HG03159 (cell line): ENCODE measurements at regions not wholly inside any gene's neighbourhood (a gene's known extent, or its start where the extent isn't known, plus 50 kb on each side); places are given as distances from the start of the nearest gene placed in this dataset.
"Not testable (repeated sequence)": the region's sequence is repeated elsewhere in the genome, so short reads cannot be mapped to it uniquely, and the experiment has no call there.

ENCODE experiments used
- ATAC-seq: cut with Tn5 transposase; IDR thresholded peaks from one replicate; pipeline ENCODE4 v1.9.1; 2021; ENCODE audit warnings: mild to moderate bottlenecking, moderate library complexity; ENCODE audit not compliant: unreplicated experiment

GRCh38 chr2:22011048-22011447 lies 887.3 kb downstream of the TDRD15 start:
- no peak for ATAC-seq

DNA sequence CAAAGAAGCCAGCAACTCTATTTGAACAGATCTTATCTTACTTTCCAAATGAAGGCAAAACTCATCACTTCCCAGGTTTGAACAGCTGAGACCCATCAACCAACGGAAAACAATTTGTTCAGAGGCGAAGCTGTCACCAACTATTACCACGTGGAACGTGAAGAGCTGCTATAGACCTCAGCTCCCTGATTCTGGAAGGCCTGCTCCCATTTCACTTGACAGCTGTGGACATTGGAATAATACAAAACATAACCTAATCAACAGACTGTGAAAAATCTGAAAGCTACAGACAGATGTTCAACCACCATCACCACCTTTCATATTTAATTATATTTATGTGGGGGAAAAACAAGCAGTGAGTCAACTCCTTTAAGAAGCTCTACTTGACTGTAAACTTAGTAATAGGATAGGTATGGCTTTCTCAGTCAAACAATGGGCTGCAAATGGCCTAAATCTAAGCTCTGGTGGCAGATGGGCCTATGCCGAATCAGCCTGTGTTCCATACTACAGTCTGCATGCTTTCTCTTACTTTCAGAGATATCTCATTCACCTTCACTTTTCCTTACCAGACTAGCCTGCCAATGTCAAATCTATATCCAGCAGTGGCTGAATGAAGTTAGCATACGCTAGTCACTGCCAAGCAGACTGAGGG lies 896.4 kb downstream of the TDRD15 start:
- no peak for ATAC-seq

GRCh38 chr2:22027345-22028005 lies 903.7 kb downstream of the TDRD15 start:
- no peak for ATAC-seq

GRCh38 chr2:22035361-22035830 lies 911.6 kb downstream of the TDRD15 start:
- no peak for ATAC-seq

DNA sequence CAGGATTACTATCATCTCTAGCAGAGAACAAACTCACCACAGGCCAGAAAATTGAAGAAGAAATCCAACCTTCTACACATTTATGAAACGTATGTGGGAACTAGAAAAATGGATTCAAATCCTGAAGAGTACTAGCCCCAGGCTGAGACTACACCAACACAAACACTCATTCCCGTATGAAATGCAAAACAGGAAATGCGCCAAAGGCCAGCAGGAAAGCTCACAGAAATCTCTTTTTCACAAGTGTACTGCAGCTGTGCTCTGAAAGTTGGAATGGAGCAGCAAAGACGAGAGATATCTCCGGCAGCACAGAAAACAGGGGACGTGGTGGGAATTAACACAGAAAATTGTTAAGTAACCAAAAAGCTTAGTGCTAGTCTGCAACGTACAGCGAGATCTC lies 913.5 kb downstream of the TDRD15 start:
- ATAC-seq, result no peak

GRCh38 chr2:22043784-22044183 lies 920.0 kb downstream of the TDRD15 start:
- no peak for ATAC-seq

- no peak for ATAC-seq
Observed at GRCh38 chr2:22055784-22056620, 932.2 kb downstream of the TDRD15 start.

DNA sequence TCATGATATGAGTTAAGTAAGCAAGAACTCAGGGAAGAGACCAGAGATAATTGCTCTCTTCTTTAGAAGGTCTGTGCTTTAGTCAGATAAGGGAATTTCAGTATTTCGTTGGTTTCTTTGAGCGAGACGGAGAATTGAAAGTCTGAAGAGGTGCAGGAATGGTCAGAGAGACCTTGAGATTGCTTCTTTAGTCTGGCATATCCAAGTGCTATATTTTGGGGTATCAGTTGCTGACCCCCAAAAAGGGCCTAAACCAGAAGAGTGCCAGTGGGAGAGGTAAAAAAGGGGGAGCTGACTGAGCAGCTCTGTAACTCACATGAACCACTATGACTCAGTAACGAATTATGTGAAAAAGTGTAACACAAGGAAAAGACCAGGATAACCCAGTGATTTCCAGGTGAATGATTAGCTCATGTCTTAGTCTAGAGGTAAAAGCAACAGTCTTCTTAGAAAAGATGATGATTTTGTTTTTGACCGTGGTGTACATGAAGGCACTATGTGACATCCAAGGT lies 932.9 kb downstream of the TDRD15 start:
- no peak for ATAC-seq

DNA sequence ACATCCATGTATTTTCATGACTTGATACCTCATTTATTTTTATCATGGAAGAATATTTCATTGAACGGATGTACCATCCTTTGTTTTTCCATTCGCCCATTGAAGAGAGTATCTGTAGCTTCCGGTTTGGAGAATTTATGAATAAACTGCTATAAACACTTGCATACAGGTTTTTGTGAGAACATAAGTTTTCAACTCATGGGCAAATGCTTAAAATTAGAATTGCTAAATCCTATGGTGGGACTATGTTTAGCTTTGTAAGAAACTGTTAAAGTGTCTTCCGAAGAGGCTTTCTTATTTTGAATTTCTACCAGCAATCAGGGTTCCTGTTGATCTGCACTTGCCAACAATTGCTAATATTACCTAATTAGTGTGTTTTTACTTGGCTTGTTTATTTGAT lies 938.9 kb downstream of the TDRD15 start:
- ATAC-seq, result no peak

- ATAC-seq, result no peak
Observed at GRCh38 chr2:22076454-22076853, 952.7 kb downstream of the TDRD15 start.

- no peak for ATAC-seq
Observed at GRCh38 chr2:22078701-22079100, 954.9 kb downstream of the TDRD15 start.

GRCh38 chr2:22079583-22079982 lies 955.8 kb downstream of the TDRD15 start:
- no peak for ATAC-seq

DNA sequence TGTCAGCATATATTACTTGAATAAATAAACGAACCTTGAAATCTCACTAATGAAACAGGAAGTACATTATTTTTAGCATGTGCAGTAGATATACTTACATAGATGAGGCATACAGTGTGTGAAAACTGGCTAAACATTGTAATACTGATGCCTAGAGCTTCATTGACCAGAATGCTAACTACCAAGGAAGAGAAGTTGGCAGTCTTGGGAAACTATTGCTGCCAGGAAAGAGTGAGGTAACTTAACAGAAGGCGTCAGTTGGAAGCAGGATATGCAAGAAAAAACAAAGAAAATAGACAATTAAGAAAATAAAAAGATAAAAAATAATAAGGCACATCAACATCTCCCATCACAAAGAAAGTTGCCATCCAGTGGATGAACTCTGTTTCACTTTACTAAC lies 963.0 kb downstream of the TDRD15 start:
- ATAC-seq, result no peak

DNA sequence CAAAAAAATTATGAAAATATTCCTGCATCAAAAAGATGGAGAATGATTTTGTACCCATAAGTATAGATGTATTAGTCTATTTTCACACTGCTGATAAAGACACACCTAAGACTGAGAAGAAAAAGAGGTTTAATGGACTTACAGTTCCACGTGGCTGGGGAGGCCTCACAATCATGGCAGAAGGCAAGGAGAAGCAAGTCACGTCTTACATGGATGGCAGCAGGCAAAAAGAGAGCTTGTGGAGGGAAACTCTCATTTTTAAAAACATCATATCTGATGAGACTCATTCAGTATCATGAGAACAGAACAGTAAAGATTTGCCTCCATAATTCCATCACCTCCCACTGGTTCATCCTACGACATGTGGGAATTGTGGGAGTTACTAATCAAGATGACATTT lies 979.8 kb downstream of the TDRD15 start:
- ATAC-seq, result not testable (repeated sequence)

- no peak for ATAC-seq
Observed at GRCh38 chr2:22110244-22110651, 986.5 kb downstream of the TDRD15 start.

DNA sequence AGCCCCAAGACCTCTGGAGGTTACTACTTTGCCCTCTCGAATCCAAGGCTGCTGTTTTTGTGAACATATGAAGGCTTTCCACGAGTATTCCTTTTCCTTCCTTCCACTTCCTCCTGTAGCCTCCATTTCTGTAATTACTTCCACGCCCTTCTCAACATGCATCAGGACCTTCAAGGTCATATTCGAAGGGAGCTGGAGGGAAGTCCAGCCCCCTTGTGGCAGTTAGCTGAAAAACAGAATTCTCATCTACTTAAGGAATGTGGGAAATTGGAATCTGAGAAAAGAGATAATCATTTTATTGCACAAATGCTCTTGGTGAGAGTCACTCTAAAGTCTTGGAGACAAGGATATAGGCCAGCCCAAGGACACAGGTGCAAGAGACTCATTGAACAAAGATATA lies 1000.2 kb downstream of the TDRD15 start:
- no peak for ATAC-seq

- ATAC-seq, result no peak
Observed at GRCh38 chr2:22126106-22126505, 1002.3 kb downstream of the TDRD15 start.

DNA sequence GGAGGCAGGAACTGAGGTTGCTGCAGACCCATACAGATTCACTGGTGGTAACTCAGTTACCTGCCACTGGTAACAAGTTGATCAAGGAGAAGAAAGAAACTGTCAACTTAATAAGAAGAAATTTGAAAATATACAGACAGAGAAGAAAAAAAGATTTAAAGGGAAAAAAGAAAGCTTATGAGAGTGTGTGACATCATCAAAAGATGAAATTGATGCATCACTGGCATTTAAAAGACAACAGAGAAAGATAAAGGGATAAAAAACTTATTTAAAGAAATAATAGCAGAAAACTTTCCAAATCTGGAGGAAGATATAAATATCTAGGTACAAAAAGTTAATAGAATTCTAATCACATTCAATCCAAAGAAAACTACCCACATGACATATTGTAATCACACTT lies 1003.2 kb downstream of the TDRD15 start:
- no peak for ATAC-seq

DNA sequence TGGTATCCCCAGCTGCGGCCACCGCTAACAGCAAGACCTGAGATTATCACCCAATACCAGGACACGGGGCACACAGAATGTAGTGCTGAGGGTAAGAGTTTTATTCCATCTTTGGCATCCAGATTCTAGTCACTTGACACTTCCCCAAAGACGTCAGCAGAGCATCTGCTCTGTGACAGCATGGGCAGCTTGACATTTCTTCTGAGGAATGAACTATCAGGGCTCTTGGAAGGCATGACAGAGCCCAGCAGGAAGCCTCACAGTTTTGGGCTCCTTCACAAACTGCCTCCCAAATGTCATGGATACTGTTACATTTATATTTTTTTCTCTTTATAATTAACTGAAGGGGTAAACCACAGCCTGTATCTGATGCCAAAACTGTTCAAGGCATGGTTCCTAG lies 1010.7 kb downstream of the TDRD15 start:
- no peak for ATAC-seq

DNA sequence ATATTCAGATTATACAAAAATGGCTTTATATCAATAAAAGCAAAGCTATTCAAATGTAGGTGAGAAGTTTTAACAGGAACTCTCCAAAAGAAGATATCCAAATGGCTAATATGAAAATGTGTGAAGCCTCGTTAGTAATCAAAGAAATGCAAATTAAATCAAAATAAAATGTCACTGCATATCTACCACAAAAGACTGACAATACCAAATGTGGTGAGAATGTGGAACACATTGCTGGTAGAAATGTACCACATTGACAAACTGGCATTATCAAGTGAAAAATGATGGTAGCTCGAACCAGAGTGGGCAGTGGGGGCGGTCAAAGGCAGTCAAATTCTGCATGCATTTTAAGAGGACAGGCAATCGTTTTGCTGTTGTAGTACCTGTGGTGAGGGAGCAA lies 1012.7 kb downstream of the TDRD15 start:
- no peak for ATAC-seq

GRCh38 chr2:22143840-22144239 lies 1020.1 kb downstream of the TDRD15 start:
- ATAC-seq, result no peak
